ENCODE measurements at regions not wholly inside any gene's neighbourhood (a gene's known extent, or its start where the extent isn't known, plus 50 kb on each side); places are given as distances from the start of the nearest gene placed in this dataset.

GRCh38 chr2:185441486-185442005 is 297.1 kb upstream of the FSIP2 start (continued):
- TF ChIP-seq FOSL1 (tag; conservative IDR thresholded peaks at IDR 0.05) (no peak), ZNF175 (CRISPR knock-in tag; IDR thresholded peaks at IDR 0.05; ENCODE audit: low read depth) (no peak), NFE2 (IDR thresholded peaks at IDR 0.05; ENCODE audit: low read depth) (no peak)

- ChIA-PET CTCF (ENCODE audit: low intra/inter-chr PET ratio) (no interaction called here), POLR2A (no interaction called here)
- H3K27me3 ChIP-seq (ENCODE audit: control insufficient read depth in 2 of 2, insufficient read depth in 2 of 2, low read length in 2 of 2) = no peaks in the 10 kb centered on the region
- H3K9me1 ChIP-seq (ENCODE audit: control insufficient read depth, insufficient read depth, low read length) = no peaks in the 10 kb centered on the region
- BruUV-seq (replicated peaks) = no TSS peak
- no peak overlapping the region for H3K9ac ChIP-seq (ENCODE audit: insufficient read depth in 1 of 2, low read depth in 2 of 2, low read length in 2 of 2)
- intact Hi-C loops (cut with micrococcal nuclease) (no loop called here), in situ Hi-C loops (cut with MboI) (no loop called here)
- no peaks in the 10 kb centered on the region; the same call in 1 of the 2 replicates for H3K9me3 ChIP-seq (replicated peaks; ENCODE audit: control insufficient read depth, insufficient read depth, low read depth, low read length)
- H3K4me1 ChIP-seq (replicated peaks in 1 of 2; ENCODE audit: control insufficient read depth in 2 of 2, insufficient read depth in 2 of 2, low read length in 2 of 2) = no peaks in the 10 kb centered on the region
- ATAC-seq (no peak), DNase-seq (ENCODE audit: extremely low read depth in 1 of 4, low spot score in 3 of 4) (no peak), FAIRE-seq (no peak)
- no peaks in the 10 kb centered on the region for H3K36me3 ChIP-seq (ENCODE audit: control insufficient read depth, insufficient read depth, low read length)
- 0% methylated on average over 2 of the region's 2 CpGs for WGBS (ENCODE audit: insufficient coverage, low coverage, missing lambda C conversion rate)
- no peak overlapping the region for H3K4me2 ChIP-seq (ENCODE audit: insufficient read depth, low read length)
- H2AFZ ChIP-seq (ENCODE audit: low read depth, low read length) = no peak overlapping the region
- no peaks in the 10 kb centered on the region for H3K79me2 ChIP-seq (ENCODE audit: control insufficient read depth, insufficient read depth, low read length)
- H4K20me1 ChIP-seq (replicated peaks; ENCODE audit: control insufficient read depth, insufficient read depth, low read length) = no peaks in the 10 kb centered on the region
- H3K27ac ChIP-seq (ENCODE audit: extremely low read depth, low read depth, low read length) = no peak overlapping the region
- H3K4me3 ChIP-seq = no peak overlapping the region
- TF ChIP-seq MLX (CRISPR knock-in tag; conservative IDR thresholded peaks at IDR 0.05) (no peak), ZNF584 (CRISPR knock-in tag; IDR thresholded peaks at IDR 0.05; ENCODE audit: low read depth) (no peak), E2F1 (CRISPR knock-in tag; IDR thresholded peaks at IDR 0.05) (no peak), ZNF407 (IDR thresholded peaks at IDR 0.05; ENCODE audit: low read depth) (no peak), E2F6 (IDR thresholded peaks at IDR 0.05; ENCODE audit: borderline replicate concordance in 1 of 2, extremely low read depth in 1 of 2, insufficient read depth in 1 of 2, insufficient read length in 1 of 2, low read depth in 1 of 2, low read length in 1 of 2, poor library complexity in 1 of 2, severe bottlenecking in 1 of 2) (no peak)
Observed at GRCh38 chr2:185456517-185456916, 282.1 kb upstream of the FSIP2 start.
